ENCODE measurements at regions not wholly inside any gene's neighbourhood (a gene's known extent, or its start where the extent isn't known, plus 50 kb on each side); places are given as distances from the start of the nearest gene placed in this dataset.

DNA sequence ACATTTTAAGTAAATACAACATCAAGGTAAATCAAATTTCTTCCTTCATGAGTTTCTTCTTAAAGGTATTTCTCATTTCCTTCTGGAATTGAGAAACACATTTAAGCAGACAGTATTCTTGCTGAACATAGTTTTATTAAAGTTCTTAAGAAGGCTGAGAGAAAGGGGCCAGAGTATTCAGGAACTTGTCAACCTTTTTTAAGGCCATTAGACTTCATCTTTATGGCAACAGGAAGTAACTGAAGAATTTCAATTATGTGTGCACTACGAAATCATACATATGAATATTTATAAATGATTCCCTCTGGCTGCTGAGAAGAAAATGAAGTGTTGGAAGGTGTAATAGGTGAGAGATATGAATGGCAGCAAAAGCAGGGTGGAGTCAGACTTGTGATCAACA is 829.4 kb upstream of the DPPA4 start:
- no peak for TF ChIP-seq POLR2A (IDR thresholded peaks at IDR 0.05)
- TF ChIP-seq, protein P1, sequence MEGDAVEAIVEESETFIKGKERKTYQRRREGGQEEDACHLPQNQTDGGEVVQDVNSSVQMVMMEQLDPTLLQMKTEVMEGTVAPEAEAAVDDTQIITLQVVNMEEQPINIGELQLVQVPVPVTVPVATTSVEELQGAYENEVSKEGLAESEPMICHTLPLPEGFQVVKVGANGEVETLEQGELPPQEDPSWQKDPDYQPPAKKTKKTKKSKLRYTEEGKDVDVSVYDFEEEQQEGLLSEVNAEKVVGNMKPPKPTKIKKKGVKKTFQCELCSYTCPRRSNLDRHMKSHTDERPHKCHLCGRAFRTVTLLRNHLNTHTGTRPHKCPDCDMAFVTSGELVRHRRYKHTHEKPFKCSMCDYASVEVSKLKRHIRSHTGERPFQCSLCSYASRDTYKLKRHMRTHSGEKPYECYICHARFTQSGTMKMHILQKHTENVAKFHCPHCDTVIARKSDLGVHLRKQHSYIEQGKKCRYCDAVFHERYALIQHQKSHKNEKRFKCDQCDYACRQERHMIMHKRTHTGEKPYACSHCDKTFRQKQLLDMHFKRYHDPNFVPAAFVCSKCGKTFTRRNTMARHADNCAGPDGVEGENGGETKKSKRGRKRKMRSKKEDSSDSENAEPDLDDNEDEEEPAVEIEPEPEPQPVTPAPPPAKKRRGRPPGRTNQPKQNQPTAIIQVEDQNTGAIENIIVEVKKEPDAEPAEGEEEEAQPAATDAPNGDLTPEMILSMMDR (IDR thresholded peaks at IDR 0.05): no peak
